ENCODE measurements at regions not wholly inside any gene's neighbourhood (a gene's known extent, or its start where the extent isn't known, plus 50 kb on each side); places are given as distances from the start of the nearest gene placed in this dataset.
"Not testable (repeated sequence)": the region's sequence is repeated elsewhere in the genome, so short reads cannot be mapped to it uniquely, and the experiment has no call there.

GRCh38 chr7:22066522-22066921 lies 120.8 kb upstream of the CDCA7L start:
- DNase-seq, result no peak

- DNase-seq, result no peak
Observed at GRCh38 chr7:22064816-22065215, 119.1 kb upstream of the CDCA7L start.

- DNase-seq, result no peak
Observed at GRCh38 chr7:22061775-22062174, 116.1 kb upstream of the CDCA7L start.

GRCh38 chr7:22060863-22061262 lies 115.2 kb upstream of the CDCA7L start:
- no peak for DNase-seq

GRCh38 chr7:22060197-22060596 lies 114.5 kb upstream of the CDCA7L start:
- no peak for DNase-seq

GRCh38 chr7:22055226-22055625 lies 109.5 kb upstream of the CDCA7L start:
- DNase-seq, result no peak

GRCh38 chr7:22052674-22053365 lies 107.1 kb upstream of the CDCA7L start:
- no peak for DNase-seq

GRCh38 chr7:22051886-22052673 lies 106.4 kb upstream of the CDCA7L start:
- no peak for DNase-seq

- no peak for DNase-seq
Observed at GRCh38 chr7:22049766-22050500, 104.2 kb upstream of the CDCA7L start.

GRCh38 chr7:22043367-22043766 lies 97.7 kb upstream of the CDCA7L start:
- no peak for DNase-seq

- DNase-seq, result no peak
Observed at GRCh38 chr7:22040923-22041595, 95.4 kb upstream of the CDCA7L start.

GRCh38 chr7:22039670-22040069 lies 94.0 kb upstream of the CDCA7L start:
- no peak for DNase-seq

- not testable (repeated sequence) for DNase-seq
Observed at GRCh38 chr7:22032356-22032755, 86.7 kb upstream of the CDCA7L start.

GRCh38 chr7:22028656-22029055 lies 83.0 kb upstream of the CDCA7L start:
- not testable (repeated sequence) for DNase-seq

GRCh38 chr7:22027475-22027874 lies 81.8 kb upstream of the CDCA7L start:
- DNase-seq, result no peak

GRCh38 chr7:22025983-22026382 lies 80.3 kb upstream of the CDCA7L start:
- no peak for DNase-seq

GRCh38 chr7:22025075-22025474 lies 79.4 kb upstream of the CDCA7L start:
- no peak for DNase-seq

GRCh38 chr7:22019931-22020330 lies 74.2 kb upstream of the CDCA7L start:
- no peak for DNase-seq

- no peak for DNase-seq
Observed at GRCh38 chr7:22016507-22016906, 70.8 kb upstream of the CDCA7L start.

- DNase-seq, result no peak
Observed at GRCh38 chr7:22013711-22014110, 68.0 kb upstream of the CDCA7L start.

GRCh38 chr7:22008683-22009082 lies 63.0 kb upstream of the CDCA7L start:
- DNase-seq, result no peak

GRCh38 chr7:22008087-22008486 lies 62.4 kb upstream of the CDCA7L start:
- no peak for DNase-seq

GRCh38 chr7:22005151-22005550 lies 59.5 kb upstream of the CDCA7L start:
- no peak for DNase-seq
